Hematopoietic multipotent progenitor cell treated with erythropoietin and hydrocortisone succinate and interleukin-3 and kit ligand, for 8 days (in vitro differentiated cells): ENCODE measurements at regions not wholly inside any gene's neighbourhood (a gene's known extent, or its start where the extent isn't known, plus 50 kb on each side); places are given as distances from the start of the nearest gene placed in this dataset.

Source experiments
- DNase-seq: peaks from one replicate; pipeline ENCODE4 v3.0.0-alpha.2; 2015

- no peak for DNase-seq
Measured at GRCh38 chr10:120960725-120961124, 109.6 kb downstream of the WDR11 start.

DNA sequence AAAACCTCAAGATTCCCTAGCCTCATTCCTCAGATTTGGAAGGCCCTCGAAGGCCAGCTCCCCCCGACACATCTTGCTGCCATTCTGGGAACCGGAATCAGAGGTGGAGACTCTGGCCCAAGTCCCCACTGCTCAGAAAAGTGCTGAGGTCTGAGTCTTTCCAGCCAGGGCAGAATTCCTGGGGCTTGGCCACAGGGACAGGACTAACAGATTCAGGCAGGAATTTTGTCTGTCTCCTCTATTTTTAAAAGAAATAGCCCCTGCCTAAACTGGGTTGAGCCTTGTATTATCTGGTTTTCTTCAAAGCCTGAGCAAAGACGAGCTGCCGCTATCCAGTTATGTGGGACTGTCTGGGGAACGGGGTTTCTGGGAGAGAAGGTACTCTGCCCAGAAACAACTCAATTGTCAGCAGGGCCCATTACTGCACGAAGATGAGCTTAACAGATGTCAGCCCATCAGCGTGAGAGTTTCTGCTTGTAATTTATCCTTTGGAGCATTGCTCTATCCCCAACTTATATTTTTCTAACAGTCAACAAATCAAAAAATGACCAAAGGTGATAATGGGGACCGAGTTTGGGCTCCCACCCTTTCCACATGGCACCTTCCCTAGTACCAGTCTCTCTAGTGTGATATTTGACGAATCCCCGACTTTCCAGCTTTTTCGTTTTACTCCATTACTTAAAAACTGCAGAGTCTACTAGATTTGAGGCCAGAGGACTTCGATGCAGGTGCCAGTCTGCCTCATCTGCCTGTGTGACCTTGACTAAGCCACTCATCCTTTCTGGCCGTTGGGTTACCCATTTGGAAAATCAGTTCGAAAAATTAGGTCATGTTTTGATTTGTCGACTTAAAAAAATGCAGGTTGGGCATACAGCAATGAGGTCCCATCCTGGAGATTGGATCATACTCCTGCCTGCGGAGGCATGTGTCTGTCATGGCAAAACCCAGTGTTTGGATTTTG is 110.9 kb downstream of the WDR11 start:
- no peak for DNase-seq

DNA sequence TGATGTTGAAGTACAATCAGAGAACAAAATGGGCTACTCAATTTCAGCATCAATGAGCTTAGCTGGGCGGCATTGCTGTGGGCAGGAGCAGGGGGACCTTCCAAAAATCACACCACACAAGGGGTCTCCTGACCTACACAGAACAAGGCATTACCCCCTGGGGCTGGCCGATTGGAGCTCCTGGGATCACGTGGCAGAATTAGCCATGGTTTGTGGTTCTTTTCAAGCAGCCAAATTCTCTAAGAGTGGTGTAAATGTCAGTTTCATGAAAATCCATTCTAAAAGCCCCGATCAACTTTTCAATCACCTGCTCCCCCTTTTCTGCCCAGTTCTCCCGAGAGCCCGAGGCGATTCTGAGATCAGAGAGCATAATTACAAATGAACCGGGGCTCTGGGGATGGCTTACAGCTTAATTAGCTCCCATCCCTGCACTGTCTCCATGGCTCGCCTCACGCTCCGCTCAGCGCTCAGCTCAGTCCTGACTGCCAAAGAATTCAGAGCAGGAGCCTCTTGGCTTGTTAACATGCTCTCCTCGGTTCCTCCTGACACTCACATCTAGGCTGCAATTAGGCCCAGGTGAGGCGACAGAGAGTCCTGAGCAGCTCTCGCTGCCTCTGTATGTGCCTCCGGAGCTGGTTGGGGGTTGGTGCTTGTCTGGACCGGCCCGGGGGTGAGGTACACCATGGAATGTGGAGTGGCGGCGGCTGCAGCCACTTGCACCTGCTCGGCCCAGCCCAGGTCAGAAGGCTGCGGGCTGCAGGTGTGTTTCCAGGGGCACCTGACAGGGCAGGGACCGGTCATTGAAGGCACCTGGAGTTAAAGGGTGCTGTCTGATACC is 111.8 kb downstream of the WDR11 start:
- DNase-seq = no peak

DNA sequence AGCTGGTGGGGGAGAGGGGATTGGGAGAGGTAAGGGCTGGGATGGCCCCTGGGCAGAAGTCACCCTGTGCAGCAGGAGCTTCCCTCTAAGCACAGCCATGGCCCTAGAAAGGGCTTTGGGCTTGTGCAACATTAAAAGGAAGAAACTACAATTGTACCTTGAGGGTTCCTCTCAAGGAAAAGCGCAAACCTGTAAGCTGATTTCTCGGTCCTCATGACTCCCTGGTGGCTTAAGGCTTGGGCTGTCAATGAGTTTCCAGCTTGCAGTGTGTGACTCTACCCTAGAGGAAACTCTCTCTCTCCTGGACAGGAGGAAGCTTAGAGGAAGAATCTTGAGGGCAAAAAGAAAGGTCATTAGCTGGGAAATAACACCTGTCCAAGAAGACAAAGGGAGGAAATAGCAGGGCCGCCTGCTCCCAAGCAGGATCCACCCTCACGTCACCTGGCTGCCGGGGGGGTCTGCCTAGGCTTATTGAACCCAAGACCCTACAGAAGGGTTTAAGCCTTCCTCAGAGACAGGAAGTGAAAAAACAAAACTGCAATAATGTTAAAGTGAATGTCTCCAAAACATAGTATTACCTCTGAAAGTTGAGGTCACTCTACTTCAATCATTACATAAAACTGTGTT is 112.5 kb downstream of the WDR11 start:
- no peak for DNase-seq

- no peak for DNase-seq
Measured at GRCh38 chr10:120966657-120967045, 115.5 kb downstream of the WDR11 start.

GRCh38 chr10:120969219-120969645 is 118.1 kb downstream of the WDR11 start:
- no peak for DNase-seq

GRCh38 chr10:120970595-120971529 is 119.7 kb downstream of the WDR11 start:
- no peak for DNase-seq

- DNase-seq = no peak
Measured at GRCh38 chr10:120971671-120972070, 120.5 kb downstream of the WDR11 start.

DNA sequence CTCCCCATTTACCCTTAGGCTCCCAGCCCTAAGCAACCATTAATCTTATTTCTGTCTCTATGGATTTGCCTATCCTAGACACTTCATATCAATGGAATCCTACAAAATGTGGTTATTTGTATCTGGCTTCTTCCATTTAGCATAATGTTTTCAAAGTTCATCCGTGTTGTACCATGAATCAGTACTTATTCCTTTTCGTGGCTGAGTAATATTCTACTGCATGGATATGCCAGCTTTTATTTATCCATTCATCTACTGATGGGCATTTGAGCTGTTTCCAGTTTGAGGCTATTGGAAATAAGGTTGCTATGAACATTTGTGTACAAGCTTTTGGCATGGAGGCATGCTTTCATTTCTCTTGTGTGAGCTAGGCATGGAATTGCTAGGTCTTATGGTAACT is 121.1 kb downstream of the WDR11 start:
- DNase-seq = no peak

DNA sequence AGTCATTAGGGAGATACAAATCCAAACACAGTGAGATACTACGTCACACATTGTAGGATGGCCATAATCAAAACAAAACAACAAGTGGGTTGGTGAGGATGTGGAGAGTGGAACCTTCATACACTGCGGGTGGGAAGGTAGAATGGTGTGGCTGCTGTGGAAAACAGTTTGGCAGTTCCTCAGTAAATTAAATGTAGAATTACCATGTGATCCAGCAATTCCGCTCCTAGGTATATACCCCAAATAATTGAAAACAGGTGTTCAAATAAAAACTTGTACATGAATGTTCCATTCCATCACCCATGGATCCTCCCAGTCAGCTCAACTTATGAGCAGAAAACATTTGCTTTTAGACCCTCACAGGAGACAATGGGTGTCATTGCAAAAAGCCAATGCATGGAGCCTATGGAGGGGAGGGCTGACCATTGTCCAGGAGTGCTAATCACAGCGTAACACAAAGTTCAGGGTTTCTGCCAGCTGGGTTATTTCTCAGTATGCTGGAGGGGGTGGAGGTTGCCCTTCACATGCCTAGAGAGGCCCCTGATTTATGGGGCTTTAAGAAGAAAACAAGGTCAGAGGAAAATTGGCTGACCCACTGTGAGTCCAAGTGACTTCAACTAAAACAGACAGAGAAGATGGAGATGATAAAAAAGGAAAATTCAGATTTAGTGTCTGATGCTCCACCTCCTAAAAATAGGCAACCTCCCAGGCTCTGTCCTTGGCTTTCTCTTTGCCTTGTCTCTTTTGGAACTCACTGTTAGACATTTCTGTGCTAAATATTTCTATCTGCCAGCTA is 124.1 kb downstream of the WDR11 start:
- DNase-seq = no peak

DNA sequence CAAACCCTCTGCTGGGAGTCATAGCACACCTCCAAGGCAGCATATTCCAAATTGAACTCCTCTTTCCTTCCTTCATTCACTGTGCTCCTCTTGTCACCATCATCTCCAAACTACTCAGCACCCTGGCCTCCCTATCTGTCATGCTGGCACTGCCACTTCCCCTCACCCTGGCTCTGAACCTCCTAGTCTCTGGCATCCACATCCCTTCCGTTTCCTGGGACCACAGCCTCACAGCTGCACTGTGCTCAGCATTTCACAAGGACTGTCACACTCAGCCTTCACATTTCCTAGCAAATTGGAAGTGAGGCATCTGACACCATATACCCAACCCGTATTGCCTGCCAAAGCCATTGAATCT is 124.7 kb downstream of the WDR11 start:
- DNase-seq = no peak

DNA sequence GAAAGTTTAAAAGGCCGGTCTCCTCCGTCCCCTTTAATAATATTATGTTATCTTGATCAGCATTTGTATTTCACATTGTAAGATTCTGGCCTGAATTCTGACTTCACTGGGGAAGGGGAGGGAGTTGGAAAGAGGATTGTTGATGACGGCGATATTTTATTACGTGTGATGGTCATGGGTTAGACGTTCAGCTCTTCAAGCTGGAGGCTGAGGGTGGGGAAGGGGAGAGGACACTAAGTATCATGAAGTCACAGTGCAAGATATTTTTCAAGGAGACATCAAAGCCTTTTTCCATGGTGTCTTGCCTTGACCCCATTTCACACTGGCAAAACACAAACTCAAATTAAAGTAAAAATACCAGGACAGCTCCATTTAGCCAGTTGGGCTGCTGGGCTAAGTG is 126.7 kb downstream of the WDR11 start:
- DNase-seq = no peak

DNA sequence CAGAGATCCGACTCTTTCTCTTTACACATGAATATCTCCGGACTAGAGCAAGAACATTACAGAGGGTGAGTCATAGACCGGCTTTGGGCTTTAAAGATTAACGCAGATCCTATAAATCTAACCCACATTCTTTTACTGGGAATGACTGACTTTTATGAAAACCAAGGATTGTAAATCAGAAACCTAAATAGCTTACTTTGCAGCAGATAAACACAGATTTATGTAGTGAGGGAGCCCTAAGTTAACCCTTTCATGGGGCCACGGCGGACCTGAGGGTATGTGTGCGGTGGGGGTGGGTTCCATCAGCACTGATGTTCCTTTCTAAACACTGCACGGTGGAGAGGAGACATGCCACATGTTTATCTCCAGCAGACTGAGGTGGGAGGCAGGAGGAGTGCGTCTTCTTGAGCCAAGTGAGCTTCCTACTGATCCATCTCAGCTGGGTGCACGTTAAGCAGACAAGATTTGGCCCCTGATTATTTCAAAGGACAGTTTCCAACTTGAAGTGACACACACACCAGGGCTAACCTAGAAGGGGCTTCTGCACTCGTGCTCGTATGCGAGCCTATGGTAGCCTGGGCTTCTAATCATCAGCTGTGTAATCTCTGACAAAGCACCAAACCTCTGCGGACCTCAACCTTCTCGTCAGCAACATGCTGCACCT is 127.6 kb downstream of the WDR11 start:
- no peak for DNase-seq

DNA sequence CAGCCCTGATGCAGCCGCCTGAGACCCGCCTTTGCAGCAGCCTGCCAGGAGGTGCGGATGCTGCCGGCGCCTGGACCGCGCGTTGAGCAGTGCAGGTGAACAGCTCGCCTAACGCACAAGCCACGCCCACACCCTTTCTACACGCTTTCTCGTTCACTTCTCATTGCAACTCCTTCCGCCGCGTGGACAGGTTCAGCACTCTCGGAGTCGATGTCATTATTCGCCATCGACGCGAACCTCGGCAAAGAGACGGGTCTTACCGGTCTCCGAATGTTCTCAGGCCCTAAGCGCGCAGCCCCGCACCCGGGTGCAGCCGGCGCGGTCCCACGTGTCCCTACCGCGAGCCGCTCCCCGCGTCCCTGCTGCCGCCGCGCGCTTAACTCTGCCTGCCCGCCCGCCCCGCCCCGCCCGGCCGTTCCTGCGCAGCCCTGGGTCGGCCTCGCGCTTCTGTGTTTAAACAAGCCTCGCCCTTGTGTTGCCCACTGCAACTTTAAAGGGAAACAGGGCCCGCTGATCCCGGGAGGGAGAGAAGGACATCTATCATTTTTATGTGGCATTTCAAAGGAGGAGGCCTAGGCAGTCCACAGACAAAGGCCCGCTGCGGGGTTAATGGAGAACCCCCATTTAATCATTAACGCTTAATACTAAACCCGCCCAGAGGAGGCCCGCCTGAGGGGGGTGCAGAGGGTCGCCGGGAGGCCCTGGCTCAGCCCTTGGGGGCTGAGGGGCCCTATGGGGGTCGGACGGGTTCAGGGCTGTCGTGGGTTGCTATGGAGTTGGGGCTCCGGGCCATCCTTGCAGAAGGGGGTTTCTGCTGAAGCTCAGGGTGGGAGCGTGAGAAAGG is 128.5 kb downstream of the WDR11 start:
- no peak for DNase-seq

DNA sequence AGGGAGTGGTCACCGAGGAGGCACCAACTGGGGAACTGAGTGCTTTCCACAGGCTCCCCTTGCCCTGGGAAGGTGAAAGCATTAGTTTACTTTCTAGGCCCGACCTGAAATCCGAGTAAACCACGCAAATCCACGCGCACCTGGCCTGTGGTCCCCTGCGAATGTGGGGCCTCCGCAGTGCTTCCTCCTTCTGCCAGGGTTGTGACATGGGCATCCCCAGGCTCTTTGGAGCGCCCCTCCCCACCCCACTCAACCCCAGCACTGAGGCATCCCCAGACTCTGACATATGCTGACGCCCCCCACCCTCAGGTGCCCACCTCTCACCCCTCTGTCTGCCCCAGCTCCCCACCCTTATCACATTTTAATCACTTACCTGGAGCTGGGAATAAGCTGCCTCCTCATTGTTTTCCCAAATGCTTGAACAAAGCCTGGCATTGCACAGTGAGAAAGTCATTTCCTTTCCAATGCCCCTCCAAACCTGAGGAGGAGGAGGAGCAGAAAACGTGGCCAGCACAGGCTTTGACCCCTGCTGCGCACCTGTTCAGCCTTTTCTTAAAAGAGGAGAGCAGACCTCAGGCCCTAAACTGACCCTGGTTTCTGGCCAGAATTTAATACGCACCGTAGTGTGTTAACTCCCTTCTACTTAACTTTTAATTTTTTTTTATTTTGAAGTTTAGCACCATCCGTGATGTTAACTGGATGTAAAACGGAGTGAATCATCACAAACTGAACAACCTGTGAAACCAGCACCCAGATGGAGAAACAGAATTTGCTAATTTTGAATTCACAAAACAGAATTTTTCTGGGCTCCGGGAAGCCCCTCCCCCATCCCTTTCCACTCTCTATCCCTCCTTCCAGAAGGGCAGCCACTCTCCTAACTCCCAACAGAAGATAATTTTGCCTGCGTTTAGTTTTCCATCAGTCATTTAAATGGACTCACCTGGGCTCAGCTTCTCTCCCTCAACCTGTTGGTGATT is 129.4 kb downstream of the WDR11 start:
- DNase-seq = no peak

GRCh38 chr10:120981601-120982391 is 130.6 kb downstream of the WDR11 start:
- no peak for DNase-seq

- no peak for DNase-seq
Measured at GRCh38 chr10:120982507-120982906, 131.3 kb downstream of the WDR11 start.

DNA sequence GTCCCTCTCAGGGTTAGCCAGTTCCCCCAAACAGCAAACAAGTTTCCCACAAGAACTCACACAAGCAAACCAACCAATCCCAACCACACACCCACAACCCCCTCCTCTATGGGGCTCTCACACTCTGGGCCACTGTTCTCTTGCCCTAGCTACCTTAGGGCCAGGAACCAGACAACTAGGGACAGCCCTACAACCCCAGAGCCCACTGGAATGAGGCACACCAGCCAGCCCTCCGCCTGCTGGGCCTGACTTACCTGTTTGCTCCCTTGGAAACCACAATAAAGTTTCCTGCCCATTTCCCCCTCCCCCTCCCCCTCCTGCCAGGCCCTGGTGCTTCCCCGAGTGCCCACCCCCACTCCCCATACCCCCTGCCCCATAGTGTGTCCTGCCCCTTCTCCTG is 132.6 kb downstream of the WDR11 start:
- no peak for DNase-seq
